Activated CD8-positive, alpha-beta T cell treated with anti-CD3 and anti-CD28 coated beads for 36 hours (primary cell): ENCODE measurements at regions not wholly inside any gene's neighbourhood (a gene's known extent, or its start where the extent isn't known, plus 50 kb on each side); places are given as distances from the start of the nearest gene placed in this dataset.

ENCODE experiments used
- ATAC-seq: fragments of 200-7000 bp; cut with Tn5 transposase; one replicate; pipeline ENCODE4 v1.10.0; 2021; ENCODE audit warnings: mild to moderate bottlenecking, moderate library complexity
- CTCF ChIA-PET: fragments of 350-600 bp; sonication (Branson Sonifier 250); formaldehyde crosslinking; loops from one replicate; lab custom pipeline; 2021; ENCODE audit warnings: antibody characterized with exemption; lab: Charles Lee
- POLR2A ChIA-PET: fragments of 350-600 bp; sonication (Branson Sonifier 250); formaldehyde crosslinking; loops from one replicate; lab custom pipeline; 2021; ENCODE audit warnings: antibody characterized with exemption; lab: Charles Lee
- DNase-seq: peaks from one replicate; pipeline ENCODE4 v3.0.0-alpha.2; 2020
- H3K27ac Mint-ChIP-seq: one replicate; pipeline ENCODE4 v1.8.0; 2021; ENCODE audit warnings: mild to moderate bottlenecking, mixed read lengths
- H3K27me3 Mint-ChIP-seq: one replicate; pipeline ENCODE4 v1.8.0; 2021; ENCODE audit warnings: mixed read lengths
- H3K36me3 Mint-ChIP-seq: one replicate; pipeline ENCODE4 v1.8.0; 2021; ENCODE audit warnings: low read depth, mixed read lengths
- H3K4me1 Mint-ChIP-seq: one replicate; pipeline ENCODE4 v1.8.0; 2021; ENCODE audit warnings: low read depth, mixed read lengths
- H3K4me3 Mint-ChIP-seq: one replicate; pipeline ENCODE4 v1.8.0; 2021; ENCODE audit warnings: mild to moderate bottlenecking, moderate library complexity, mixed read lengths
- H3K9me3 Mint-ChIP-seq: one replicate; pipeline ENCODE4 v1.8.0; 2021; ENCODE audit warnings: mixed read lengths
- CTCF ChIP-seq: fragments of 200-600 bp; IDR thresholded peaks from one replicate; pipeline ENCODE4 v1.8.0; 2022; ENCODE audit warnings: antibody characterized with exemption, mild to moderate bottlenecking
- intact Hi-C: fragments of 100-400 bp; cut with micrococcal nuclease; formaldehyde crosslinking; loops from one replicate; pipeline ENCODE4 v1.10.0; 2022

GRCh38 chr4:81912376-81913030, 440.8 kb upstream of the RASGEF1B start:
- H3K4me1 Mint-ChIP-seq, result peaks cover 5% of the 10 kb centered on the region
- CTCF ChIA-PET, result interaction anchor here (0.7 to 3.0 kb wide), 32 partner anchors 8 to 511 kb away, joined by 3 to 25 read pairs (median 4); no protein-coding TSS in a partner anchor
- H3K27me3 Mint-ChIP-seq, result peaks cover 15% of the 10 kb centered on the region
- H3K36me3 Mint-ChIP-seq, result no peaks in the 10 kb centered on the region
- no peak for DNase-seq
- no peak for ATAC-seq
- POLR2A ChIA-PET, result no interaction called here
- no peaks in the 10 kb centered on the region for H3K9me3 Mint-ChIP-seq
- intact Hi-C loops, result loop anchor here (10.0 kb wide), 1 partner anchor 282 kb away; no protein-coding TSS in a partner anchor
- no peak for TF ChIP-seq CTCF
- no peak overlapping the region for H3K4me3 Mint-ChIP-seq
- H3K27ac Mint-ChIP-seq, result no peak overlapping the region

- Mint-ChIP-seq H3K27me3 (peaks cover 6% of the 10 kb centered on the region), H3K27ac (no peak overlapping the region), H3K4me1 (no peaks in the 10 kb centered on the region), H3K36me3 (no peaks in the 10 kb centered on the region), H3K4me3 (no peak overlapping the region), H3K9me3 (no peaks in the 10 kb centered on the region)
- no peak for TF ChIP-seq CTCF
- POLR2A ChIA-PET, result no interaction called here
- no peak for ATAC-seq
- CTCF ChIA-PET, result interaction anchor here (1.3 kb wide), 1 partner anchor 13 kb away, joined by 3 read pairs; no protein-coding TSS in a partner anchor
- intact Hi-C loops, result no loop called here
- no peak for DNase-seq
These were observed 435.2 kb upstream of the RASGEF1B start for GRCh38 chr4:81906905-81907304.

GRCh38 chr4:81905971-81906370, 434.3 kb upstream of the RASGEF1B start:
- no peak for DNase-seq
- ChIA-PET CTCF (interaction anchor here (3.1 kb wide), 1 partner anchor 8 kb away, joined by 25 read pairs; no protein-coding TSS in a partner anchor), POLR2A (no interaction called here)
- TF ChIP-seq CTCF, result no peak
- intact Hi-C loops, result no loop called here
- no peak overlapping the region for H3K4me3 Mint-ChIP-seq
- H3K27ac Mint-ChIP-seq, result no peak overlapping the region
- H3K9me3 Mint-ChIP-seq, result no peaks in the 10 kb centered on the region
- peaks cover 6% of the 10 kb centered on the region for H3K27me3 Mint-ChIP-seq
- H3K36me3 Mint-ChIP-seq, result no peaks in the 10 kb centered on the region
- peak; percentile 39 for ATAC-seq
- no peaks in the 10 kb centered on the region for H3K4me1 Mint-ChIP-seq

GRCh38 chr4:81904121-81904520, 432.4 kb upstream of the RASGEF1B start:
- no peak for TF ChIP-seq CTCF
- ATAC-seq, result no peak
- Mint-ChIP-seq H3K4me1 (no peaks in the 10 kb centered on the region), H3K4me3 (no peak overlapping the region), H3K36me3 (no peaks in the 10 kb centered on the region), H3K27me3 (peaks cover 10% of the 10 kb centered on the region), H3K27ac (no peak overlapping the region), H3K9me3 (no peaks in the 10 kb centered on the region)
- ChIA-PET POLR2A (no interaction called here), CTCF (interaction anchor here (1.1 to 3.1 kb wide), 3 partner anchors 10 to 16 kb away, joined by 3 to 25 read pairs (median 4); no protein-coding TSS in a partner anchor)
- intact Hi-C loops, result no loop called here
- no peak for DNase-seq

GRCh38 chr4:81903212-81903611, 431.5 kb upstream of the RASGEF1B start:
- Mint-ChIP-seq H3K4me1 (no peaks in the 10 kb centered on the region), H3K4me3 (no peak overlapping the region), H3K9me3 (no peaks in the 10 kb centered on the region), H3K27me3 (peaks cover 8% of the 10 kb centered on the region), H3K27ac (no peak overlapping the region), H3K36me3 (no peaks in the 10 kb centered on the region)
- intact Hi-C loops, result no loop called here
- DNase-seq (no peak), ATAC-seq (no peak)
- POLR2A ChIA-PET, result no interaction called here
- CTCF ChIA-PET, result interaction anchor here (1.1 to 3.1 kb wide), 2 partner anchors 11 to 13 kb away, joined by 3 to 25 read pairs; no protein-coding TSS in a partner anchor
- no peak for TF ChIP-seq CTCF
